ENCODE measurements at regions not wholly inside any gene's neighbourhood (a gene's known extent, or its start where the extent isn't known, plus 50 kb on each side); places are given as distances from the start of the nearest gene placed in this dataset.

- Histone ChIP-seq H3K9me3 (ENCODE audit: control insufficient read depth, low read depth, low read length) (no peaks in the 10 kb centered on the region), H2AFZ (ENCODE audit: control insufficient read depth, low read length) (no peak overlapping the region), H3K9me1 (ENCODE audit: control insufficient read depth, extremely low read depth, insufficient read depth, low read length) (no peaks in the 10 kb centered on the region), H4K20me1 (ENCODE audit: control insufficient read depth, extremely low read depth, insufficient read depth, low read length) (no peaks in the 10 kb centered on the region), H3K27me3 (ENCODE audit: control insufficient read depth, extremely low read depth, insufficient read depth, low read length) (no peaks in the 10 kb centered on the region), H3K4me2 (ENCODE audit: control insufficient read depth, extremely low read depth, insufficient read depth, low read depth, low read length) (no peak overlapping the region), H3K4me1 (ENCODE audit: control insufficient read depth, extremely low read depth, insufficient read depth, low read length) (no peaks in the 10 kb centered on the region), H3K36me3 (ENCODE audit: control insufficient read depth in 2 of 2, extremely low read depth in 1 of 2, insufficient read depth in 2 of 2, low read length in 2 of 2) (no peaks in the 10 kb centered on the region), H3K79me2 (ENCODE audit: control insufficient read depth, insufficient read depth, low read length) (no peaks in the 10 kb centered on the region), H3K27ac (ENCODE audit: control insufficient read depth, insufficient read depth, low read length) (no peak overlapping the region), H3K9ac (ENCODE audit: control insufficient read depth, extremely low read depth, insufficient read depth, low read length) (no peak overlapping the region), H3K4me3 (ENCODE audit: control insufficient read depth in 2 of 3, extremely low read depth in 1 of 3, insufficient read depth in 2 of 3, low read depth in 1 of 3, low read length in 3 of 3) (no peak overlapping the region)
- DNase-seq (ENCODE audit: low read depth, low spot score) (no peak), FAIRE-seq (no peak)
- dilution Hi-C loops (cut with MboI; ENCODE audit: extremely low pct_ligation_motif_present, low sequenced_read_pairs): no loop called here
- TF ChIP-seq, protein P1, sequence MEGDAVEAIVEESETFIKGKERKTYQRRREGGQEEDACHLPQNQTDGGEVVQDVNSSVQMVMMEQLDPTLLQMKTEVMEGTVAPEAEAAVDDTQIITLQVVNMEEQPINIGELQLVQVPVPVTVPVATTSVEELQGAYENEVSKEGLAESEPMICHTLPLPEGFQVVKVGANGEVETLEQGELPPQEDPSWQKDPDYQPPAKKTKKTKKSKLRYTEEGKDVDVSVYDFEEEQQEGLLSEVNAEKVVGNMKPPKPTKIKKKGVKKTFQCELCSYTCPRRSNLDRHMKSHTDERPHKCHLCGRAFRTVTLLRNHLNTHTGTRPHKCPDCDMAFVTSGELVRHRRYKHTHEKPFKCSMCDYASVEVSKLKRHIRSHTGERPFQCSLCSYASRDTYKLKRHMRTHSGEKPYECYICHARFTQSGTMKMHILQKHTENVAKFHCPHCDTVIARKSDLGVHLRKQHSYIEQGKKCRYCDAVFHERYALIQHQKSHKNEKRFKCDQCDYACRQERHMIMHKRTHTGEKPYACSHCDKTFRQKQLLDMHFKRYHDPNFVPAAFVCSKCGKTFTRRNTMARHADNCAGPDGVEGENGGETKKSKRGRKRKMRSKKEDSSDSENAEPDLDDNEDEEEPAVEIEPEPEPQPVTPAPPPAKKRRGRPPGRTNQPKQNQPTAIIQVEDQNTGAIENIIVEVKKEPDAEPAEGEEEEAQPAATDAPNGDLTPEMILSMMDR (optimal IDR thresholded peaks at IDR 0.05 in 1 of 3, IDR thresholded peaks at IDR 0.05 in 1 of 3, conservative IDR thresholded peaks at IDR 0.05 in 1 of 3; ENCODE audit: extremely low read depth in 1 of 3, insufficient read depth in 2 of 3, low read length in 3 of 3): no peak
- TF ChIP-seq EZH2 (IDR thresholded peaks at IDR 0.05; ENCODE audit: low read length): no peak
These were observed 93.0 kb upstream of the KCTD7 start for GRCh38 chr7:66535414-66536329.

GRCh38 chr7:66537380-66537779 lies 91.3 kb upstream of the KCTD7 start:
- Histone ChIP-seq H3K27ac (ENCODE audit: control insufficient read depth, insufficient read depth, low read length) (no peak overlapping the region), H3K9me1 (ENCODE audit: control insufficient read depth, extremely low read depth, insufficient read depth, low read length) (no peaks in the 10 kb centered on the region), H3K79me2 (ENCODE audit: control insufficient read depth, insufficient read depth, low read length) (no peaks in the 10 kb centered on the region), H3K4me3 (ENCODE audit: control insufficient read depth in 2 of 3, extremely low read depth in 1 of 3, insufficient read depth in 2 of 3, low read depth in 1 of 3, low read length in 3 of 3) (no peak overlapping the region), H3K4me1 (ENCODE audit: control insufficient read depth, extremely low read depth, insufficient read depth, low read length) (no peaks in the 10 kb centered on the region), H3K27me3 (ENCODE audit: control insufficient read depth, extremely low read depth, insufficient read depth, low read length) (no peaks in the 10 kb centered on the region), H3K9ac (ENCODE audit: control insufficient read depth, extremely low read depth, insufficient read depth, low read length) (no peak overlapping the region), H3K9me3 (ENCODE audit: control insufficient read depth, low read depth, low read length) (no peaks in the 10 kb centered on the region), H3K4me2 (ENCODE audit: control insufficient read depth, extremely low read depth, insufficient read depth, low read depth, low read length) (no peak overlapping the region), H2AFZ (ENCODE audit: control insufficient read depth, low read length) (no peak overlapping the region), H4K20me1 (ENCODE audit: control insufficient read depth, extremely low read depth, insufficient read depth, low read length) (no peaks in the 10 kb centered on the region), H3K36me3 (ENCODE audit: control insufficient read depth in 2 of 2, extremely low read depth in 1 of 2, insufficient read depth in 2 of 2, low read length in 2 of 2) (peaks cover 3 to 6% of the 10 kb centered on the region in 2 experiments)
- DNase-seq (ENCODE audit: low read depth, low spot score): no peak
- TF ChIP-seq, protein P1 (optimal IDR thresholded peaks at IDR 0.05 in 1 of 3, IDR thresholded peaks at IDR 0.05 in 1 of 3, conservative IDR thresholded peaks at IDR 0.05 in 1 of 3; ENCODE audit: extremely low read depth in 1 of 3, insufficient read depth in 2 of 3, low read length in 3 of 3): no peak
- TF ChIP-seq EZH2 (IDR thresholded peaks at IDR 0.05; ENCODE audit: low read length): no peak
- dilution Hi-C loops (cut with MboI; ENCODE audit: extremely low pct_ligation_motif_present, low sequenced_read_pairs): no loop called here
- no peak for FAIRE-seq
